ENCODE measurements at regions not wholly inside any gene's neighbourhood (a gene's known extent, or its start where the extent isn't known, plus 50 kb on each side); places are given as distances from the start of the nearest gene placed in this dataset.

GRCh38 chr7:25279705-25280104 lies 51.4 kb upstream of the NPVF start:
- H3K36me3 ChIP-seq (replicated peaks): no peaks in the 10 kb centered on the region
- in situ Hi-C loops (cut with HindIII; ENCODE audit: low pct_ligation_motif_present, low sequenced_read_pairs): no loop called here
- no peak for TF ChIP-seq CTCF (IDR thresholded peaks at IDR 0.05; ENCODE audit: low read depth, low read length, missing control alignments)

GRCh38 chr7:25280181-25280580 lies 51.9 kb upstream of the NPVF start:
- Histone ChIP-seq H3K27me3 (replicated peaks) (no peaks in the 10 kb centered on the region), H3K27ac (no peak overlapping the region), H3K36me3 (replicated peaks) (no peaks in the 10 kb centered on the region), H3K4me3 (ENCODE audit: low read depth, low read length) (no peak overlapping the region)
- DNase-seq: no peak
- in situ Hi-C loops (cut with HindIII; ENCODE audit: low pct_ligation_motif_present, low sequenced_read_pairs): no loop called here
- TF ChIP-seq CTCF (IDR thresholded peaks at IDR 0.05; ENCODE audit: low read depth, low read length, missing control alignments): no peak

More at GRCh38 chr7:25279705-25280104, 51.4 kb upstream of the NPVF start:
- no peaks in the 10 kb centered on the region for H3K27me3 ChIP-seq (replicated peaks)
- H3K4me3 ChIP-seq (ENCODE audit: low read depth, low read length): no peak overlapping the region
- no peak for DNase-seq
- H3K27ac ChIP-seq: no peak overlapping the region

- in situ Hi-C loops (cut with HindIII; ENCODE audit: low pct_ligation_motif_present, low sequenced_read_pairs): no loop called here
- no peak overlapping the region for H3K4me3 ChIP-seq (ENCODE audit: low read depth, low read length)
- H3K27ac ChIP-seq: no peak overlapping the region
- H3K36me3 ChIP-seq (replicated peaks): no peaks in the 10 kb centered on the region
- TF ChIP-seq CTCF (IDR thresholded peaks at IDR 0.05; ENCODE audit: low read depth, low read length, missing control alignments): no peak
- H3K27me3 ChIP-seq (replicated peaks): no peaks in the 10 kb centered on the region
- no peak for DNase-seq
Observed at GRCh38 chr7:25282194-25282593, 53.9 kb upstream of the NPVF start.

- no peaks in the 10 kb centered on the region for H3K36me3 ChIP-seq (replicated peaks)
- no peak overlapping the region for H3K27ac ChIP-seq
- no peaks in the 10 kb centered on the region for H3K27me3 ChIP-seq (replicated peaks)
- DNase-seq: no peak
- no peak for TF ChIP-seq CTCF (IDR thresholded peaks at IDR 0.05; ENCODE audit: low read depth, low read length, missing control alignments)
- no peak overlapping the region for H3K4me3 ChIP-seq (ENCODE audit: low read depth, low read length)
- in situ Hi-C loops (cut with HindIII; ENCODE audit: low pct_ligation_motif_present, low sequenced_read_pairs): no loop called here
Observed at GRCh38 chr7:25286756-25287155, 58.5 kb upstream of the NPVF start.

GRCh38 chr7:25287291-25287690 lies 59.0 kb upstream of the NPVF start:
- no peaks in the 10 kb centered on the region for H3K36me3 ChIP-seq (replicated peaks)
- no peak for DNase-seq
- no peak overlapping the region for H3K4me3 ChIP-seq (ENCODE audit: low read depth, low read length)
- H3K27me3 ChIP-seq (replicated peaks): no peaks in the 10 kb centered on the region
- TF ChIP-seq CTCF (IDR thresholded peaks at IDR 0.05; ENCODE audit: low read depth, low read length, missing control alignments): no peak
- in situ Hi-C loops (cut with HindIII; ENCODE audit: low pct_ligation_motif_present, low sequenced_read_pairs): no loop called here
- no peak overlapping the region for H3K27ac ChIP-seq

- DNase-seq: no peak
- Histone ChIP-seq H3K36me3 (replicated peaks) (no peaks in the 10 kb centered on the region), H3K27me3 (replicated peaks) (no peaks in the 10 kb centered on the region), H3K4me3 (ENCODE audit: low read depth, low read length) (no peak overlapping the region), H3K27ac (no peak overlapping the region)
- in situ Hi-C loops (cut with HindIII; ENCODE audit: low pct_ligation_motif_present, low sequenced_read_pairs): no loop called here
- no peak for TF ChIP-seq CTCF (IDR thresholded peaks at IDR 0.05; ENCODE audit: low read depth, low read length, missing control alignments)
Observed at GRCh38 chr7:25288556-25289307, 60.4 kb upstream of the NPVF start.

All from brain microvascular endothelial cell (primary cell).